H9 (cell line): ENCODE measurements at regions not wholly inside any gene's neighbourhood (a gene's known extent, or its start where the extent isn't known, plus 50 kb on each side); places are given as distances from the start of the nearest gene placed in this dataset.

Experiments used
- DNase-seq: peaks from one replicate; pipeline ENCODE4 v3.0.0-alpha.2; 2017
- H2AFZ ChIP-seq: one replicate; pipeline ENCODE4 v1.6.1; 2013; ENCODE audit warnings: mild to moderate bottlenecking, low read length, control low read depth, moderate library complexity
- H2AK5ac ChIP-seq: 2 replicates; pipeline ENCODE4 v1.6.1; 2013; ENCODE audit warnings: low read length, control low read depth, mixed read lengths; ENCODE audit not compliant: insufficient read length
- H2BK120ac ChIP-seq: one replicate; pipeline ENCODE4 v1.6.1; 2013; ENCODE audit warnings: low read depth, mild to moderate bottlenecking, low read length, control low read depth, inconsistent platforms; ENCODE audit not compliant: poor library complexity, severe bottlenecking
- H2BK12ac ChIP-seq: 2 replicates; pipeline ENCODE4 v1.6.1; 2013; ENCODE audit warnings: low read length, control low read depth, mixed read lengths, low read depth; ENCODE audit not compliant: insufficient read length
- H2BK15ac ChIP-seq: 2 replicates; pipeline ENCODE4 v1.6.1; 2013; ENCODE audit warnings: low read depth, low read length, control low read depth
- H2BK20ac ChIP-seq: one replicate; pipeline ENCODE4 v1.6.1; 2013; ENCODE audit warnings: low read depth, mild to moderate bottlenecking, low read length, control low read depth, inconsistent platforms; ENCODE audit not compliant: poor library complexity, severe bottlenecking
- H2BK5ac ChIP-seq: 2 replicates; pipeline ENCODE4 v1.6.1; 2013; ENCODE audit warnings: low read length, control low read depth, mixed read lengths; ENCODE audit not compliant: insufficient read length
- H3K14ac ChIP-seq: 2 replicates; pipeline ENCODE4 v1.6.1; 2013; ENCODE audit warnings: low read length, control low read depth; ENCODE audit not compliant: insufficient read depth
- H3K18ac ChIP-seq: 2 replicates; pipeline ENCODE4 v1.6.1; 2013; ENCODE audit warnings: low read depth, mild to moderate bottlenecking, mixed read lengths, low read length, control low read depth; ENCODE audit not compliant: insufficient read length
- H3K23ac ChIP-seq: 2 replicates; pipeline ENCODE4 v1.6.1; 2013; ENCODE audit warnings: low read length, control low read depth, mixed read lengths, low read depth; ENCODE audit not compliant: insufficient read length
- H3K23me2 ChIP-seq: 2 replicates; pipeline ENCODE4 v1.6.1; 2013; ENCODE audit warnings: low read depth, mild to moderate bottlenecking, mixed read lengths, low read length, control low read depth; ENCODE audit not compliant: insufficient read length, poor library complexity, severe bottlenecking
- H3K27ac ChIP-seq: 2 replicates; pipeline ENCODE4 v1.5.1; 2013; ENCODE audit warnings: low read length, control low read depth, mixed read lengths, low read depth; ENCODE audit not compliant: insufficient read length
- H3K27me3 ChIP-seq: 2 replicates; pipeline ENCODE4 v1.6.1; 2013; ENCODE audit warnings: low read length, control low read depth, inconsistent platforms; ENCODE audit not compliant: insufficient read depth
- H3K4ac ChIP-seq: 2 replicates; pipeline ENCODE4 v1.6.1; 2013; ENCODE audit warnings: low read depth, mild to moderate bottlenecking, control low read depth, inconsistent platforms, low read length, moderate library complexity
- H3K4me1 ChIP-seq: 2 replicates; pipeline ENCODE4 v1.6.1; 2013; ENCODE audit warnings: low read length, control low read depth, inconsistent platforms; ENCODE audit not compliant: insufficient read depth
- H3K4me2 ChIP-seq: 2 replicates; pipeline ENCODE4 v1.6.1; 2013; ENCODE audit warnings: low read length, control low read depth, mixed read lengths; ENCODE audit not compliant: insufficient read length, insufficient read depth
- H3K56ac ChIP-seq: 2 replicates; pipeline ENCODE4 v1.6.1; 2013; ENCODE audit warnings: low read depth, mild to moderate bottlenecking, mixed read lengths, low read length, control low read depth; ENCODE audit not compliant: insufficient read length
- H3K79me1 ChIP-seq: 2 replicates; pipeline ENCODE4 v1.6.1; 2013; ENCODE audit warnings: low read depth, mild to moderate bottlenecking, moderate library complexity, low read length, control low read depth, inconsistent platforms; ENCODE audit not compliant: insufficient read depth, poor library complexity, severe bottlenecking
- H3K79me2 ChIP-seq: 2 replicates; pipeline ENCODE4 v1.6.1; 2013; ENCODE audit warnings: low read length, control low read depth, inconsistent platforms; ENCODE audit not compliant: insufficient read depth
- H3K9ac ChIP-seq: 2 replicates; pipeline ENCODE4 v1.6.1; 2013; ENCODE audit warnings: low read length, control low read depth, mixed read lengths; ENCODE audit not compliant: insufficient read length; ENCODE audit errors: extremely low read depth
- H3K9me3 ChIP-seq: one replicate; pipeline ENCODE4 v1.6.1; 2013; ENCODE audit warnings: low read depth, low read length, inconsistent platforms; ENCODE audit not compliant: control insufficient read depth
- H3T11ph ChIP-seq: one replicate; pipeline ENCODE4 v1.6.1; 2013; ENCODE audit warnings: mild to moderate bottlenecking, low read length, control low read depth, inconsistent platforms
- H4K20me1 ChIP-seq: one replicate; pipeline ENCODE4 v1.6.1; 2013; ENCODE audit not compliant: control insufficient read depth, insufficient read length, insufficient read depth
- H4K5ac ChIP-seq: 2 replicates; pipeline ENCODE4 v1.6.1; 2013; ENCODE audit warnings: low read depth, mild to moderate bottlenecking, mixed read lengths, low read length, control low read depth; ENCODE audit not compliant: insufficient read length
- H4K8ac ChIP-seq: replicated peaks from 2 replicates; pipeline ENCODE4 v1.6.1; 2013; ENCODE audit warnings: low read length, control low read depth, mixed read lengths, low read depth; ENCODE audit not compliant: insufficient read length
- H4K91ac ChIP-seq: 2 replicates; pipeline ENCODE4 v1.6.1; 2013; ENCODE audit warnings: low read depth, mild to moderate bottlenecking, moderate library complexity, mixed read lengths, low read length, control low read depth; ENCODE audit not compliant: insufficient read length
- H3K27ac Mint-ChIP-seq, 3 experiments: 2 replicates in 2 of 3; 3 replicates in 1 of 3; pipeline ENCODE4 v1.8.0; 2020 to 2021; ENCODE audit warnings: mixed read lengths in 3 of 3, mild to moderate bottlenecking in 1 of 3, moderate library complexity in 1 of 3
- H3K27me3 Mint-ChIP-seq: 2 replicates; pipeline ENCODE4 v1.8.0; 2021; ENCODE audit warnings: low read depth, mild to moderate bottlenecking, moderate library complexity, mixed read lengths
- H3K36me3 Mint-ChIP-seq, 3 experiments: 2 replicates in 2 of 3; 3 replicates in 1 of 3; pipeline ENCODE4 v1.8.0; 2020 to 2021; ENCODE audit warnings: low read depth in 3 of 3, mixed read lengths in 3 of 3; ENCODE audit not compliant: insufficient read depth in 1 of 3
- H3K4me1 Mint-ChIP-seq, 2 experiments: 2 replicates each; pipeline ENCODE4 v1.8.0; 2020; ENCODE audit warnings: mixed read lengths in 2 of 2
- H3K4me3 Mint-ChIP-seq, 2 experiments: 2 replicates in 1 of 2; 3 replicates in 1 of 2; pipeline ENCODE4 v1.8.0; 2020 to 2021; ENCODE audit warnings: mild to moderate bottlenecking in 2 of 2, mixed read lengths in 2 of 2, moderate library complexity in 1 of 2
- H3K9me3 Mint-ChIP-seq, 2 experiments: 2 replicates in 1 of 2; 3 replicates in 1 of 2; pipeline ENCODE4 v1.8.0; 2020; ENCODE audit warnings: mild to moderate bottlenecking in 2 of 2, mixed read lengths in 2 of 2, moderate library complexity in 1 of 2
- WGBS: extraction: QIAGEN DNeasy Blood & Tissue Kit; methylation state at CpG from one replicate; pipeline ENCODE4 v1.1.7; 2013; ENCODE audit warnings: missing lambda C conversion rate, low lambda C conversion rate, mixed read lengths; ENCODE audit not compliant: insufficient read length; ENCODE audit errors: extremely low coverage; 5-methylcytosine and 5-hydroxymethylcytosine counted together
- TF ChIP-seq, protein P1 (sequence below): fragments of 200-600 bp; sonication (generic); conservative IDR thresholded peaks from 3 replicates; pipeline ENCODE4 v1.8.0; 2021; ENCODE audit warnings: antibody characterized with exemption, mild to moderate bottlenecking

DNA sequence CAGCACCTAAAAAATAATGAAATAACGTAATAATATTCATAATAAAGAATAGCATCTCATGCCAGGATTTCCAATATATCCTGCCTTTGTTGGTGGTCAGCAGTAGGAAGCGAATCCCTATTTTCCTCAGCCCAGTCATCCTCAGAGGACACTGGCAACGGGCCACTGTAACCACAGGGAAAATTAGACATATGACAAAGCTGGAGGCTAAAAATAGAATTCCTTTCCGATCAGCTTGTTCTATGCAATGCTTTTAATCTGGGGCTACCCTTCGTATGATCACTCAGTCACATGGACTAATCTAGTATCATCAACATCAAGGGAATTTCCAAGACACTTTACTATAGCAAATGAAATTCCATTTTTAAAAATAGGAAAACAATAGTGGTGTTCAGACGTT lies 246.9 kb upstream of the KCNJ16 start:
- Histone ChIP-seq H3K9me3 (no peaks in the 10 kb centered on the region), H3K4ac (no peak overlapping the region), H3K56ac (no peak overlapping the region), H3K79me1 (no peaks in the 10 kb centered on the region), H4K5ac (no peak overlapping the region), H2BK5ac (no peak overlapping the region), H2BK12ac (no peak overlapping the region), H2AFZ (no peak overlapping the region), H3K14ac (no peak overlapping the region), H3K4me2 (no peak overlapping the region), H3K27me3 (no peaks in the 10 kb centered on the region), H3K23me2 (no peaks in the 10 kb centered on the region), H3K4me1 (no peaks in the 10 kb centered on the region), H3T11ph (no peak overlapping the region), H2BK120ac (no peak overlapping the region), H2BK15ac (no peak overlapping the region), H3K27ac (no peak overlapping the region), H2AK5ac (no peak overlapping the region), H3K18ac (no peak overlapping the region), H4K91ac (no peak overlapping the region), H3K23ac (no peak overlapping the region), H3K79me2 (no peaks in the 10 kb centered on the region), H3K9ac (no peak overlapping the region), H4K20me1 (no peaks in the 10 kb centered on the region), H2BK20ac (no peak overlapping the region), H4K8ac (no peak overlapping the region)
- no peak overlapping the region for H3K4me3 Mint-ChIP-seq
- no peak overlapping the region for H3K27ac Mint-ChIP-seq
- no peak for DNase-seq
- no CpG with 5 or more reads among the region's 6 CpGs for WGBS
- TF ChIP-seq, protein P1, sequence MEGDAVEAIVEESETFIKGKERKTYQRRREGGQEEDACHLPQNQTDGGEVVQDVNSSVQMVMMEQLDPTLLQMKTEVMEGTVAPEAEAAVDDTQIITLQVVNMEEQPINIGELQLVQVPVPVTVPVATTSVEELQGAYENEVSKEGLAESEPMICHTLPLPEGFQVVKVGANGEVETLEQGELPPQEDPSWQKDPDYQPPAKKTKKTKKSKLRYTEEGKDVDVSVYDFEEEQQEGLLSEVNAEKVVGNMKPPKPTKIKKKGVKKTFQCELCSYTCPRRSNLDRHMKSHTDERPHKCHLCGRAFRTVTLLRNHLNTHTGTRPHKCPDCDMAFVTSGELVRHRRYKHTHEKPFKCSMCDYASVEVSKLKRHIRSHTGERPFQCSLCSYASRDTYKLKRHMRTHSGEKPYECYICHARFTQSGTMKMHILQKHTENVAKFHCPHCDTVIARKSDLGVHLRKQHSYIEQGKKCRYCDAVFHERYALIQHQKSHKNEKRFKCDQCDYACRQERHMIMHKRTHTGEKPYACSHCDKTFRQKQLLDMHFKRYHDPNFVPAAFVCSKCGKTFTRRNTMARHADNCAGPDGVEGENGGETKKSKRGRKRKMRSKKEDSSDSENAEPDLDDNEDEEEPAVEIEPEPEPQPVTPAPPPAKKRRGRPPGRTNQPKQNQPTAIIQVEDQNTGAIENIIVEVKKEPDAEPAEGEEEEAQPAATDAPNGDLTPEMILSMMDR: no peak
- no peaks in the 10 kb centered on the region for H3K27me3 Mint-ChIP-seq
- H3K4me1 Mint-ChIP-seq: no peaks in the 10 kb centered on the region
- no peaks in the 10 kb centered on the region for H3K36me3 Mint-ChIP-seq
- H3K9me3 Mint-ChIP-seq: peaks cover 0 to 4% of the 10 kb centered on the region in 2 experiments; a peak in 3 of 5 replicates
